Lower leg skin (tissue), 4 donors: ENCODE measurements at regions not wholly inside any gene's neighbourhood (a gene's known extent, or its start where the extent isn't known, plus 50 kb on each side); places are given as distances from the start of the nearest gene placed in this dataset.

Experiments used
- DNase-seq, 2 donors: peaks; one replicate each; pipeline ENCODE4 v3.0.0-alpha.2; 2019; ENCODE audit warnings: low spot score in 2 of 2
- H3K4me3 ChIP-seq: fragments of 200-600 bp; sonication (generic); 2 replicates; pipeline ENCODE4 v1.5.1; 2017; ENCODE audit warnings: mild to moderate bottlenecking, low read depth; ENCODE audit not compliant: poor library complexity, severe bottlenecking
- POLR2A ChIP-seq, 2 donors: fragments of 450-650 bp; IDR thresholded peaks; one replicate each; pipeline ENCODE4 v1.6.1; 2016 to 2017; ENCODE audit warnings: antibody characterized with exemption in 2 of 2, mild to moderate bottlenecking in 1 of 2, moderate library complexity in 1 of 2
- WGBS, 2 donors: methylation state at CpG; one replicate each; pipeline ENCODE4 v1.1.5; 2018; 5-methylcytosine and 5-hydroxymethylcytosine counted together
- intact Hi-C: fragments of 100-400 bp; cut with DNase I; formaldehyde crosslinking; loops from one replicate; pipeline ENCODE4 v1.15.0; 2023; ENCODE audit warnings: low total_unique reads
- TF ChIP-seq, protein P1 (sequence below), 3 donors: fragments of 450-650 bp; IDR thresholded peaks; one replicate each; pipeline ENCODE4 v1.5.1; 2016; ENCODE audit warnings: antibody characterized with exemption in 3 of 3, mild to moderate bottlenecking in 3 of 3, moderate library complexity in 2 of 3

DNA sequence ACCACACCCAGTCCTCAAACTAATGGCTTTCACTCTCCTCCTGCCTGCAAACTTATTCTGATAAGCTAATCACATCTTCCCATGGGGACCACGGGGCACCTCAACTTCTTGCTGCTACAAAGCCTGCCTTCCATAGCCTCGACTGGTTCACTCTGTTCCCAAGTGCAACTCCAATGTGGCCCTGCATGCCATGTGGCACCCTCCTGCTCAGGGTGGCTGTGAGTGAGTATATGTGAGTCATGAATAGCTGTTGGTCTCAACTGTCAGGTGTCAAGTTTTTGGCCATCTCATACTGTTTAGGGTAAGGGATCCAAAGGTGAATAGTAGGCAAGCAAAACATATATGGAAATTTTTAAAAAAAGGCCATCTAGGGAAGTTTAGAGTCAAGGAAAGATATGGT, 276.1 kb upstream of the DCC start:
- no peak for DNase-seq
- no peak for TF ChIP-seq POLR2A (IDR thresholded peaks at IDR 0.05)
- TF ChIP-seq, protein P1, sequence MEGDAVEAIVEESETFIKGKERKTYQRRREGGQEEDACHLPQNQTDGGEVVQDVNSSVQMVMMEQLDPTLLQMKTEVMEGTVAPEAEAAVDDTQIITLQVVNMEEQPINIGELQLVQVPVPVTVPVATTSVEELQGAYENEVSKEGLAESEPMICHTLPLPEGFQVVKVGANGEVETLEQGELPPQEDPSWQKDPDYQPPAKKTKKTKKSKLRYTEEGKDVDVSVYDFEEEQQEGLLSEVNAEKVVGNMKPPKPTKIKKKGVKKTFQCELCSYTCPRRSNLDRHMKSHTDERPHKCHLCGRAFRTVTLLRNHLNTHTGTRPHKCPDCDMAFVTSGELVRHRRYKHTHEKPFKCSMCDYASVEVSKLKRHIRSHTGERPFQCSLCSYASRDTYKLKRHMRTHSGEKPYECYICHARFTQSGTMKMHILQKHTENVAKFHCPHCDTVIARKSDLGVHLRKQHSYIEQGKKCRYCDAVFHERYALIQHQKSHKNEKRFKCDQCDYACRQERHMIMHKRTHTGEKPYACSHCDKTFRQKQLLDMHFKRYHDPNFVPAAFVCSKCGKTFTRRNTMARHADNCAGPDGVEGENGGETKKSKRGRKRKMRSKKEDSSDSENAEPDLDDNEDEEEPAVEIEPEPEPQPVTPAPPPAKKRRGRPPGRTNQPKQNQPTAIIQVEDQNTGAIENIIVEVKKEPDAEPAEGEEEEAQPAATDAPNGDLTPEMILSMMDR (IDR thresholded peaks at IDR 0.05): no peak
- no peak overlapping the region for H3K4me3 ChIP-seq
- intact Hi-C loops: no loop called here
- WGBS, 2 donors: 76 to 80% methylated on average over 2 of the region's 2 CpGs

DNA sequence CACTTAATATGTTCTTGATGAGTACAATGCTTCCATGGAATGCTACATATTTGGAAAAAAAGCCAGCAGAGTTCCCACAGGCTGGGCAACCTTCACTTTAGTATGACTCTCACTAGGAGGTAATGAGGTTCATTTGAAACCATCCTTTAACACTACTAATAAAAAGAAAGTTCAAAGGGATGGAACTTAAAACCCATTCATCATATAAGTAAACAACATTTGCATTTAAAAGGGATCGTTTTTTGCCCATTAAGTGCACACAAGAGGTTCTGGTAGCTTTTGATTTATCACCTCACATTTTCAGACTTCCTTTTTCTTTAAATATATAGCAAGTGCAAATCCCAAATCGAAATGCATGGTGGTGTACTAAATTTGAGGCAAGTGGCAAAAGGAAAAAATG, 270.8 kb upstream of the DCC start:
- no peak for DNase-seq
- intact Hi-C loops: no loop called here
- H3K4me3 ChIP-seq: no peak overlapping the region
- 20 to 21% methylated on average over 2 of the region's 2 CpGs for WGBS, 2 donors
- TF ChIP-seq, protein P1 (IDR thresholded peaks at IDR 0.05): no peak
- no peak for TF ChIP-seq POLR2A (IDR thresholded peaks at IDR 0.05)

DNA sequence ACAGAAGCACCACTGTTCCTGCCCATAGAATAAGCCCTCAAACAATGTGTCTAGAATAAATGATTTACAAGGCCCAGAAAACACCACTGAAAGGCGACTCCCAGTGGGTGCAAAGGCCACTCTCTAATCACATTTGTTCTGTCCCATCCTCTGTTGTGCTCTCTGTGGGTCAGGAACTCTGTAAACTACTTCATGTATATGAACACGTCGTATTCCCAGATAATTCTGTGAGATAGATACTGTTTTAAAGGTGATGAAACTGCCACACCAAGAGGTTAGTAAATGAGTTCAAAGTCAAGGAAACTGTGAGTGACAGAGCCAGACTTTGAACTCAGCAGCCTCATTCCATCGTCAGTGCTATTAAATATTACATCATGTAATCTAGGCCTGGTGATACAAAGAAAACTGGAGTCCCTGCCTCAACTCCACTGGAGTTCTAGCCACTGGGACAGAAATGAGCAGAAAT, 269.7 kb upstream of the DCC start:
- WGBS, 2 donors: 62 to 75% methylated on average over 4 of the region's 4 CpGs
- no peak overlapping the region for H3K4me3 ChIP-seq
- intact Hi-C loops: no loop called here
- DNase-seq: no peak
- no peak for TF ChIP-seq POLR2A (IDR thresholded peaks at IDR 0.05)
- TF ChIP-seq, protein P1 (IDR thresholded peaks at IDR 0.05): no peak

DNA sequence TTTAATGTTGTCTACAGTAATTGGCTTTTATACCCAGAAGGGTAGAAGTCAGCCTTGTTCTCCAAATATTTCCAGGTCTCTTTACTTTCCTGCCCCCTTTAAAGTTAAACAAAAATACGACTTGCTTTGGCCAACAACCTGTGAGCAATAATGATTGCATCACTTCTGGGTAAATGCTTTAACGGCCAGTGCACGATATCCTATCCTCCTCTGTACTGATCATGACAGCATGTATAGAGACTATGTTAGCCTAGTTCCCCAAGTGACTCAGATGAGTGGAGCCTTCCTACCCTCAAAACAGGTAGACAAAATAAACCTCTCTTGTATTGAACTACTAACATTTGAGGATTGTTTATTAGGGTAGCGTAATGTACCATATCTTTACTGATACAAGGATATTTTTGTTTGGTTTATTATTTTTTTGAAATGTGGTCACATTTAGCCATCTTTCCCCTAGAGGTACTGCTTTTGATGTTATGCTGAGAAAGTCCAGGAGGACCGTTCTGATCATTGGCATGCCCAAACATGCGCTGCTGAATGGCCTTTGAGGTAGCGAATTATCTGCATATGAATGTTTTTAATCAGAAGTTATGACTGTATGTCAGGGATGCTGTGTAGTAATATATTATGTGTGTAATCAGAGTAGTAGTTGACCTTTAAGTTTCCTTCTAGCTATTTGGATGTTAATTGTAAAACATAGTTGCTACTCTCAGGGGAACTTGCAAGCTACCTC, 262.6 kb upstream of the DCC start:
- 77 to 80% methylated on average over 7 of the region's 7 CpGs for WGBS, 2 donors
- intact Hi-C loops: no loop called here

DNA sequence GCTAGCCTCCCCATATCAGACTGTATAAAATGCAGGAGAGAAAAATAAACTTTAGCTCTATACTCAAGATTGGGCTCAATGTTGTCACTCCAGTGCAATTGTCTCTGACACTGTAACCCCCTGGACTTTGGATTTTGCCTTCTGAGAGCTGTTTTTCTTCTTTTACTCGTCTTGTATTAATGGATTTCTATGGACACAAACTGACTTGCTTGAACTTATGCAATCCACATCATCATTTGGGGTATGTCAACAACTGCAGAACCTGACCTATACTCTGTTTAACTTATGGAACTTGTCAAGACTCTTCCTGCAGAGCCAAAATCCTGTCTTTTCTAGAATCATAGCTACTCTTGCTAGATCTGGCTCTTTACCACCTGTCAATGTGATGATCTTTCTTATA, 257.8 kb upstream of the DCC start:
- no peak for TF ChIP-seq POLR2A (IDR thresholded peaks at IDR 0.05)
- TF ChIP-seq, protein P1 (IDR thresholded peaks at IDR 0.05): no peak
- 44 to 48% methylated on average over 1 of the region's 1 CpG for WGBS, 2 donors
- H3K4me3 ChIP-seq: no peak overlapping the region
- intact Hi-C loops: no loop called here
- no peak for DNase-seq

More for the DNA sequence above, 262.6 kb upstream of the DCC start:
- H3K4me3 ChIP-seq: no peak overlapping the region
- TF ChIP-seq POLR2A (IDR thresholded peaks at IDR 0.05): no peak
- TF ChIP-seq, protein P1 (IDR thresholded peaks at IDR 0.05): no peak
- no peak for DNase-seq

DNA sequence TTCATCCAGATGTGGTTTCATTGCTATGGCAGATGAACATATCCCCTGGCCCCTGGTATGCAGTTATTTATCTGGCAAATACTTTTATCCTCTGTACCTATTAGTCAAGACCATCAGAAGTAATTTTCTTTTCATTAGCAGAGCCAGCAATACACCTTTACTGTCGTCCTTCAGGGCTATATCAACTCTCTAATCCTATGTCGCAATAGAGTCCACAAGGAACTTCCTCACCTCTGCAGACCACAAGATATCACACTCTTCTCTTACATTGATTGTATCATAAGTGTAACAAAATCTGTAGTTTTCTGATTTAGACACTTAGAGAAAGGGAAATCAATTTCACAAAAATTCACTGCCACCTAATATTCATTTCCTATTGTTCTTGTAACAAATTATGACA, 252.9 kb upstream of the DCC start:
- no peak for TF ChIP-seq POLR2A (IDR thresholded peaks at IDR 0.05)
- TF ChIP-seq, protein P1 (IDR thresholded peaks at IDR 0.05): no peak
- intact Hi-C loops: no loop called here
- DNase-seq: no peak
- 67 to 77% methylated on average over 2 of the region's 2 CpGs for WGBS, 2 donors
- no peak overlapping the region for H3K4me3 ChIP-seq
